CD4-positive, alpha-beta T cell treated with Interleukin-21 for 1 hour (primary cell): ENCODE measurements at regions not wholly inside any gene's neighbourhood (a gene's known extent, or its start where the extent isn't known, plus 50 kb on each side); places are given as distances from the start of the nearest gene placed in this dataset.

Experiments used
- DNase-seq: peaks from one replicate; pipeline ENCODE4 v3.0.0-alpha.2; 2020

DNA sequence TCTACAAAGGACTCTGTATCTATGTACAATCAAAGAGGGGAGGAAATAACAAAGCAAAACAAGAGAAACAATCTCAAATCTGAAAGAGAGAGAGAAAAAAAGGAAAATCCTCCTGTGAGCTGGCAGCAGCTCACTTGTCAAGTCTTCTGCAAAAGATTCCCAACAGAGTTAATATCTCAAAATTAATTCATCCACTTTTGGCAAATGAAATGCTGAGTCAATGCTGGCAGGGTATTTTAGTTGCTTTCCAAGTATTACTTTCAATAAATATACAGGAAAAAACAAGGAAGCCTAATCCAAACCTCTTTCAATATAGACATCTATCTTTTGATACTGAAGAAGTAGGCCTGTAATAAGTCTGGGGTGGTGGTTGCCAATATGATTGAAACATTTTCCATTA is 613.9 kb upstream of the NEGR1 start:
- DNase-seq: no peak

- no peak for DNase-seq
Observed at GRCh38 chr1:72892461-72892860, 610.1 kb upstream of the NEGR1 start.

DNA sequence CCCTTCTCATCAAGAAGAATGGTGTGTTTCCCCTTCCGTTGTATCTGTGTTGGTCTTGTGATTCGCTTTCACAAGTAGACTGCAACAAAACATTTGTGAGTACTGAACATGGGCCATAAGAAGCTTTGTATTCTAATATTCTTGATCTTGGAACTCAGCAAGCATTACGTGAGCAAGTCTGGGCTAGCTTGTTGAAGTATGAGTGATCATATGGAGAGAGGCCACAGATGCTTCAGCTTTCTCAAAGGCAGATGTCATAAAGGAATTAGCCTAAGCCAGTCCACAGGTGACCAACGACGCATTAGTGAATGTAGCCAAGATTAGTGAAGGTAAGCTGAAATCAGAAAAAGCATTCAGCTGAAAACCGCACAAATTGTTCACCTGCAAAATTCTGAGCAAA is 609.6 kb upstream of the NEGR1 start:
- DNase-seq: no peak

- no peak for DNase-seq
Observed at GRCh38 chr1:72885841-72886240, 603.5 kb upstream of the NEGR1 start.

GRCh38 chr1:72885017-72885416 is 602.7 kb upstream of the NEGR1 start:
- DNase-seq: no peak

DNA sequence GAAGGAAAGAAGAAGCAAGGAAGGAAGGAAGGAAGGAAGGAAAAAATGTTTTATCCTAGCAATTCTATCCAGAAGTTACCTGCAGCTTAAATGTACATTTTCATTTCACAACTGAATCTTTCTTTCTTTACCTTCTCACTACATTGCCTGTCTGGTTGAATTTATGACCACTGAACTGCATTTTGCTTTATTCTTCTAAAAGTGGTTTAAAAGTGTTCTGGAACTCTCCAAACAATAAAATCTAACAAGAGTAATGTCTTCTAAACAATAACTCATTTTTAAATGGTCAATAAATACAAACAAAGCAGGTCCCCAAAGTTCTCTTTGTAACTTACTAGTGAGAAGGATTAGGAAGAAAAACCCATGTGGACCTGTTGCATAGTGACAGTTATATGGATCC is 587.5 kb upstream of the NEGR1 start:
- DNase-seq: no peak

DNA sequence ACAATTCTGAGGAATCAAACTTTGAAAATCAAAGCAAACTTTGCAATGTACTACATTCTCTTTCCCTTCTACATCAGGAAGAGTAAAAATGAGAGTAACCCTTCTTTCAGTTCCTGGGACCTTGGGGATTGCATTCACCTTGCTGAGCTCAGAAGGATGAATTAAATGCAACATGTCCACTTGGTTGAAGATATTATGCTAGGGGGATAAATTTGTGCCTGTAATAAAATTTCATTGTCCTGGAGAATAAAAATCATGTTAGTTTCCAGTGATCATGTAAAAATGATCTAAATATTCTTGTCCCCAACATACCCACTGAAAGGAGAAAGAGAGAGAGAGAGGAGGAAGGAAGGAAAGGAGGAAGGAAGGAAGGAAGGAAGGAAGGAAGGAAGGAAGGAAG is 587.1 kb upstream of the NEGR1 start:
- DNase-seq: no peak

DNA sequence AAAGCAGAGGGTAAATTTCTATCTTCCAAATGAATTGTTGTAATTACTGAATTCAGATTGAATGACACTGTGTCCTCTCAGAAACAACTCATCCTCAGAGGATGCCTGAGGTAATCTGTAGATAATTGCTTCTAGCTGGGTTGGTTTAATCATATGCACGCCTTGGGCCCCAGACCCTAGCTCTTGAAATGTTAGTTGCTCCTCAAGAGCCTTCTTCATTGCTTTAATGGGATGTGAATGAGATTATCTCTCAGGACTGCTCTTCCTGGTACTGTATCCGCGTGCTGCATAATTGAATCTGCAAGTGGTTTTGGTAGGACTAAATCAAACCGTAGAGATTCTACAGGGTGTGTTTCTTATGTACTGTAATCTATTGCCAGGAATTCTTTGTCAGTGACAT is 569.3 kb upstream of the NEGR1 start:
- DNase-seq: no peak

- DNase-seq: no peak
Observed at GRCh38 chr1:72848997-72849396, 566.7 kb upstream of the NEGR1 start.

GRCh38 chr1:72847651-72848050 is 565.3 kb upstream of the NEGR1 start:
- DNase-seq: no peak

DNA sequence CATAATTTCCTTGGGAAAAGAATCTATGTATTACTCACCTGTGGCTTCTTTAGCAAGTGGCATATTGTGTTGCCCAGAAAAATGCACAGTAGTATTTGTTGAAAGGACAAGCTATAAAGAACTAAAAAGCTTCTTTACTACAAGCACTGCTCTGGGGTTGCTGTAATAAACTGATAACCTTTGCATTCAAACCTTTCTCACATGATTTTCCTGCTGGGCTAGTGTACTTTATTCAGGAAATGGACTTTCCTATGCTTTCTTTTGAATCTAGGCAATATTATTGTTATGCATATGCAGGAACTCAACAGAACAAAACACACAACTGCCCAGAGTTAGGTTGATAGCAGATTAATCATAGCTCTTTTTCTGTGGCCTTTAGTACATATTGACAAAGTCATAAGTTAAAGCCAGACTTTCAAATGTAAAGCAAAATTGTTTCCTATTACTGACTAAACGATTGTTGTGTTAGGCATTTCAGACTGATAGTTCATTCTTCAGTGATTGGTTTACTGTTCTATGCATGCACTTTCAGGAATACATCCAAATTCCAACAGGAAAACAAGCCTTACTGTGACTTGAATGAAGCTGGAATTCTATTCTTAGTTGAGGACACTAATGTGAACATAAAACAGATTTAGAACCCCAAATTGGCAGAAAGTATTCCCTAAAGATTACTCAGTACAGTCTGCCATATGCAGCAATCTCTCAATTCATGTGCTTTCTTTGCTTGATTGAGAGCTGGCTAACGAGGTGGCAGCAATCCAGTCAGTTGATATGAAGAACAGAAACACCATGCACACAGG is 564.3 kb upstream of the NEGR1 start:
- no peak for DNase-seq

DNA sequence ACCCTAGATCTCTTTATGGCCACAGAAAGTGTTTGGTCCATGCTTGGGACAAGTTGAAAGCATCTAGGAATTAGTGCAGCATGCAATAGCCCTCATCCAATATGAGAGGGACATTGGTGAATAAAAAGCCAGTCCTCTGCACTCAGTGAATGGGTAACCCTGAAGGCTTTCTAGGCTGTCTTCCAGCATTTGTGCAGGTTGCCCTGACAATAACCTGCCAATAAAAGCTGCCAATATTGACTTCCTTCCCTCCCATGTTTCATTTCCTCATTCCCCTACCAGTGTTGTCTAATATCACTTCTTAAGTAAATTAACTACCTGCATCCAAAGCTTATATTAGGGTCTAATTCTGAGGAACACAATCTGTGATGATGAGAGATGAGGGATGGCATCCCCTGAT is 563.6 kb upstream of the NEGR1 start:
- no peak for DNase-seq

GRCh38 chr1:72845381-72845780 is 563.0 kb upstream of the NEGR1 start:
- DNase-seq: no peak

GRCh38 chr1:72837781-72838180 is 555.4 kb upstream of the NEGR1 start:
- no peak for DNase-seq

DNA sequence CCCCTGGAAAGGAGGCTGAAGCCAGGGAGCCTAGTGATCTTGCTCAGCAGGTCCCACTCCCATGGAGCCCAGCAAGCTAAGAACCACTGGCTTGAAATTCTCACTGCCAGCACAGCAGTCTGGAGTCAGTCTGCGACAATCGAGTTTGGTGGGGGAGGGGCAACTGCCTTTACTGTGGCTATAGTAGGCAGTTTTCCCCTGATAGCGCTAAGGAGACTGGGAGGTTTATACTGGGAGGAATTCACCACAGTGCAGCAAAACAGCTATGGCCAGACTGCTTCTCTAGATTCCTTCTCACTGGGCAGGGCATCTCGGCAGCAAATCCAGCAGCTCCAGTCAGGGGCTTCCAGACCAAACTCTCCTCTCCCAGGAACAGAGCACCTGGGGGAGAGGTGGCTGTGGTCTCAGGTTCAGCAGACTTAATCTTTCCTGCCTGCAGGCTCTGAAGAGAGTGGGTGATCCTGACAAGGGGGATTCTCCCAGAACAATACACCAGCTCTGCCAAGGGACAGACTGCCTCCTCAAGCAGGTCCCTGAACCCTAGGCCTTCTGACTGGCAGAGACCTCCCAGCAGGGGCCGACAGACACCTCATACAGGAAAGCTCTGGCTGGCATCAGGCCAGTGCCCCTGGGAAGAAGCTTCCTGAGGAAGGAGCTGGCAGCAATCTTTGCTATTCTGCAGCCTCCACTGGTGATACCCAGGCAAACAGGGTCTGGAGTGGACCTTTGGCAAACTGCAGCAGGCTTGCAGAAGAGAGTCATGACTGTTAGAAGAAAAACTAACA is 548.5 kb upstream of the NEGR1 start:
- no peak for DNase-seq

DNA sequence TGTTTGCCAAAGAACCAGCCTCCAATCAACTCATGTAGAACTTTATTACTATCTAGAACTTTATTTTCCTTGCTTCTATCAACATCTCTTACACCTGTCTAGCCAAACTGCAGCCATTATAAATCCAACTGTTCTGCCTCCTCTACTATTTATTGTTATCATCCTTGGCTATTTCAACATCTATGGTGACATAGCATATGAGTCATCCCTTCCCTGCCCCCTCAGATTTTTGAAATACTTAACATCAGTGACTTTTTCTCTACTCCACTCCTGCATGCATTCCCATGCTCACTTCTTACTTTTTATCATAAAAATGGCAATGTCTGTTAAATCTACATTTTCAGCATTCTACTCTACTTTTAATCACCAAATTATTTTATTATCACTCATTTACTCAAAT is 544.9 kb upstream of the NEGR1 start:
- DNase-seq: no peak

DNA sequence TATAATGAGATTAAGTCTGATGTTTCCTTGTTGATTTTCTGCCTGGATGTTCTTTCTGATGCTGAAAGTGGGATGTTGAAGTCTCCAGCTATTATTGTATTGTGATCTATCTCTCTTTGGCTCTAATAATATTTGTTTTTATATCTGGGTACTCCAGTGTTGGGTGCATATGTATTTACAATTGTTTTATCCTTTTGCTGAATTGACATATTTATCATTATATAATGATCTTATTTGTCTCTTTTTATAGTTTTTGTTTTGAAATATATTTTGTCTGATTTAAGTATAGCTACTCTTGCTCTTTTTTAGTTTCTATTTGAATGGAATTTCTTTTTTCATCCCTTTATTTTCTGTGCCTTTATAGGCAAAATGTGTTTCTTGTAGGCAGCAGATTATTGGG is 522.2 kb upstream of the NEGR1 start:
- no peak for DNase-seq

- no peak for DNase-seq
Observed at GRCh38 chr1:72781038-72781437, 498.7 kb upstream of the NEGR1 start.

DNA sequence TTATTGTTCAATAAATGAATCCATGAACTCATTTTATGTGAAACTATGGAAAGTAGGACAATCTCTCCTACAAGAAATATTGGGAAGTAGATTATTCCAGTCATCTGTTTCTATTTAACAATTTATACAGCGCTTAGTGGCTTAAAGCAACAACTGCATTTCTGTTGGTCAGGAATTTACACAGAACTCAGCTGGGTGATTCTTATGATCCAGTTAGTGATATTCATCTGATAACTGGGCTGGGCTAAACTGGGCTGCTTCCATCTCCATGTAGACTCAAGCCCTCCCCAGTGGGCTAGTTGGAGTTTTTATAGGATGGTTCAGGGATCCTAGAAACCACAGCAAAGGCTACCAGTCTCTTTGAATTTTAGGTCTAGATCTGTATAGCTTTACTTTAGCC is 497.9 kb upstream of the NEGR1 start:
- DNase-seq: no peak

- no peak for DNase-seq
Observed at GRCh38 chr1:72777918-72778317, 495.6 kb upstream of the NEGR1 start.

DNA sequence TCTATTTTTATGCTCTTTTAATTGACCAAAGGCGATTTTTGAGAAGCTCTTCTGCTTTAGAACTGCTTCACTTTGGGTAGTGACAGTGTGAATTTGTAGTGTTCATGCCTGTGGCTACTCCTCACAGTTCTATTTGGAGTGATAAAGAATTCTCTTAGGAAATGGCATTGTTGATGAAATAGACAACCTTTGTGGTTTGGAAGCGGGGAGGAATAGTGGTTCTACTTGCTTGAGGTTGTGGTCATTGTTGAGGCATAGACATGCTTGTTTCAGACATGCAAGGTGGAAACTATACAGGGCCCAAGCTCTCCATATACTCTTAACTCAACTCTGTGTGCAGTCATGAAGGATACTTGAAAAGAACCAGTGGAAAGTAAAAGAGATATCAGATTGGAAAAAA is 481.1 kb upstream of the NEGR1 start:
- no peak for DNase-seq

DNA sequence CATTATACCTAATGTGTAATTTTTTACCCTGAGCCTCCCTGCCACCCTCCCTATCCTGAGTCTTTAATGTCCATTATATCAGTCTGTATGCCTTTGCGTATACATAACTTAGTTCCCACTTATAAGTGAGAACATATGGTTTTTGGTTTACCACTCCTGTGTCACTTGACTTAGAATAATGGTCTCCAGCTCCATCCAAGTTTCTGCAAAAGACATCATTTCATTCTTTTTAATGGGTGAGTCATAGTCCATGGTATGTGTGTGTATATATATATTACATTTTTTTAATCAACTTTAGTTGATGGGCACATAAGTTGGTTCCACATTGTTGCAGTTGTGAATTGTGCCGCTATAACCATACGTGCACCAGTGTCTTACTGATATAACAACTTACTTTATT is 477.1 kb upstream of the NEGR1 start:
- no peak for DNase-seq

- no peak for DNase-seq
Observed at GRCh38 chr1:72757843-72758242, 475.5 kb upstream of the NEGR1 start.

- no peak for DNase-seq
Observed at GRCh38 chr1:72745413-72745812, 463.1 kb upstream of the NEGR1 start.

DNA sequence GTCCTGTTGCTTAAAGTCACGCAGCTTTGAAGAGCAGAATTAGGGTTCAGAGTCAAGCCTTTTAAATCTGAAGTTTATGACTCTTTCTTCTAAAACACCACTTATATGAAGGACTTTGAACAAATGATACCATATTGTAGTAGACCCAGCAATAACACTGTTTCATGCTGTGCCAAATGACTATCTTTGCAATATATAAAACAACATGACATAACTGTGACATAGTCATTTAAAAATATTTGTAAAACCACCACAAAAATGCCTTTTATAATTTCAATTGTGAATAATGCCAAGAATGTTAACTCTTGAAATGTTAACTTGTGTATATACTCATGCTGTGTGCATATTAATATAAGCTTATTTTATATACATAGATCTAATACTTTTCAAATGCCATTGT is 452.1 kb upstream of the NEGR1 start:
- DNase-seq: no peak
